DMS53 (cell line): ENCODE measurements at regions not wholly inside any gene's neighbourhood (a gene's known extent, or its start where the extent isn't known, plus 50 kb on each side); places are given as distances from the start of the nearest gene placed in this dataset.

Experiments used
- DNase-seq: peaks from one replicate; lab custom pipeline; 2025; lab: John Stamatoyannopoulos, UW

DNA sequence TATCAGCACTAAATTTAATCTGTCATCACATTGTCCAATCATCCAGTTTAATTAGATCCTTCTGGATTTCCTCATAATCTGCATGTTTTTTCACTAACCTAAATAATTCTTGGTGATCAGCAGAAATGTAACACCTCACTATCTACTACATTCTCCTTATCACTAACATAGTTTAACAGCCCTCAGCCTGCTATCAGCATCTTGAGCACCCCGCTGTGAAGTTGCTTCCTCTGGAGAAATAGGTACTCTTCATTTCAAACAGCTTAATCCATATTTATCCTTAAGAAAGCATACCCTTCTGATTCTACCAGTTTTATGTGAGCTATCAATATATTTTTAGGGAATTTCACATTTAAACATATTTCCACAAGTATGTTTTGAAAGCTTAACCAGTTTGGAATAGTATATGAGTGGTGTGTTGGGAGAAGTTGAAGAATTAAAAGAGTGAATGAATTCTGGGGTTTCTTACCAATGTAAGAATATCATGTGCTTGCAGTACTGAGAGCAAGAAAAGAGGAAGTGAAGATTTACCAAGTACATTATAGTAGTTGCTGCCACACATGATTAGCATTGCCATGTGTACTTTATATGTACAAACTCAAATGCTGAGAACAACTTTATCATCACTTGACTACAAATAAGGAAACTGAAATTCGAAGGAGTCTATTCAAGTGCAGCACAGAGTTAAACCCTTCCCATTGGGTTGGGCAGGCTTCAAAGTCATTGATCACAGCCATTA is 771.1 kb upstream of the ADGRL4 start:
- DNase-seq, result no peak

DNA sequence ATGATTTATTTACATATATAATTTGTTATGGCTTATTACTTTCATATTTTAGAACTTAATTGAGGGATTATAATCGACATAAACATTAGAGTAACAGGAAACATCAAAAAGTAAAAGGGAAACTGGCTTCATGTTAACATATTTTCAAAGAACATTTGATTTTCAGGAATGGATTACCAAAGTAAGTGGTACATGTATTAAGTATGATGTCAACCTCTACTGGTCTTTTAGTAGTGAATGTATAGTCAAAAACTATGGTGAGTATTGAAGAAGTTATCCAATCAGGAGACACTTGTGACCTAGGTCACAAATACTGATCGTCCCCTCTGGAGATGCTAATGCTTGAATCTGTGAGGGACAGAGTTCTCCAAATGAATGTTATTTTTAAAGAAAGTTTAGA is 768.9 kb upstream of the ADGRL4 start:
- DNase-seq, result no peak

DNA sequence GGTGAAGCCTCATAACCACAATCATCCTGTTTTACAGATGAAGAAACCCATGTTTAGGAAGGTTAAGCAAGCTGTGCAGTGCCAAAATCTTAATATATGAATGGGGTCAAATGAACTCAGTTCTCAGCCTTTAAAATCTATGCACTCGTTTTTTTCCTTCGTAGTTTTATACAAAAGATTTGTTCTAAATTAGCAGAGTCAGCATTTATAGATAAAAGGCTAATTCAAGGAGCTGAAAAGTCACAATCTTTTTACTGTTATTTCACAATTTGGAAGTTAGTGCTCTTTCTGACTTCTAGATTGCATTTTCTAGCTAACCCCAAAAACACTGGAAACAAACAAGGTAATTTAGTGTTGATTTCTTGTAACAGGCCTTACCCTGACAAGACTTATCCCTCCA is 766.9 kb upstream of the ADGRL4 start:
- DNase-seq, result no peak

DNA sequence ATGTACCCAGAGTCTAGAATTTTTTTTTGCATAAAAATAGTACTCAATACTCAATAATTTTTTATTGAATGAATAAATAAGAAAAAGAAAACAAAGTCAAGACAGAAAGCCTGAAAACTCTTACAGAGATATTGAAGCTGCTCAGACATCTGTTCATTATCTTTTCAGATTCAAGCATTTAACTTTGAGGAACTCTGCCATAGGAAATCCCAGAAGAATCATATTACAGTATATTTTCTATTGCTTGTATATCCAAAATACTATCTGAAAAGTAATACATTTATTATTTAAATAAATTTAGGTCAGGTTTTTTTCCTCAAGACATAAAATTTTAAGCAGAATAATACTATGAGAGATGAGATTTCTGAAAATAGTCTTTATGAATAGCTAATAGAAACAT is 755.9 kb upstream of the ADGRL4 start:
- no peak for DNase-seq

DNA sequence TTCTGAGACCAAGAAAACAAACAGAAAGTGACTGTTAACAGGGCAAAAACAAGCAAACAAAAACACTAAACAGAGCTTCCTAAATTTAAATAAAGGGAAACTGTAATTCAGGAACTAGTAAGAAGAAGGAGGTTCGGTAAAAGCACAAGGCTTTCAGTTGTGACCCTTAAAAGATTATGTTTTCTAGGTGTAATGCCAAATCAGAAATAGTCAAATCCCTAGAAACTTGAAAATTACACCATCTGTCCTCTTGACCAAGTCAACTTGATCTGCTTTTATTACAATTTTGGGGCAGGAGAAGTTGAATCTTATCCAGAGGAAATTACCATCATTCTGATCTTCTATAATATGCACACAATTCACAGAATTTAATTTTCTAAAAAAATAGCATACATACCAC is 754.0 kb upstream of the ADGRL4 start:
- DNase-seq, result no peak

DNA sequence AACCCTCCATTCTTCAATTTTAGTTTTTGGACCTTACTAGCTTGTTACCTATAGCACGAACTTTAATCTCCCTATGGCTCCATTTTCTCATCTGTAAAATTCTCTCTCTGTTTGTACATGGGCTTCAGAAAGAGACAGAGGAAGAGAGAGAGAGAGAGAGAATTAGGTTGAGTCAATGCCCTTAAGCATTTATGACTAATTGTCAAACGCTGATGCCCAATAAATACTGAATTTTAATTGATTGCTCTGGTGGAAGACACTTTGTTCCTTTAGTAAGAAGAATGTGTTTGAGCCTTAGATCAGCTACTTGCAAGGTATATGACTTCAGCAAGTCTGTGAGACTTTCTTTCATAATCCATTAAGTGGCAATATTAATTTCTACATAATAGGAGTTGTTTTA is 743.1 kb upstream of the ADGRL4 start:
- no peak for DNase-seq

DNA sequence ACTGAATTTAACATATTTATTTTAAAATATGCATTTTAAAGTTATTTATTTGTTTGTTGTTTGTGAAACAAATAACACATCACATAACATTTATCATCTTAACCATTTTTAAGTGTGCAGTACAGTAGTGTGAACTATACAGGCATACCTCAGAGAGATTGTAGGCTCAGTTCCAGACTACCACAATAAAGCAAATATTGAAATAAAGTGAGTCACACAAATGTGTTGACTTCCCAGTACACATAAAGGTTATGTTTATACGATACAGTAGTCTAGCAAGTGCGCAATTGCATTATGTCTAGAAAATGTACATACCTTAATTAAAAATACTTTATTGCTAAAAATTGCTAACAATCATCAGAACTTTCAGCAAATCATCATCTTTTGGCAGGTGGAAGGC is 739.4 kb upstream of the ADGRL4 start:
- DNase-seq, result peak; percentile 94

DNA sequence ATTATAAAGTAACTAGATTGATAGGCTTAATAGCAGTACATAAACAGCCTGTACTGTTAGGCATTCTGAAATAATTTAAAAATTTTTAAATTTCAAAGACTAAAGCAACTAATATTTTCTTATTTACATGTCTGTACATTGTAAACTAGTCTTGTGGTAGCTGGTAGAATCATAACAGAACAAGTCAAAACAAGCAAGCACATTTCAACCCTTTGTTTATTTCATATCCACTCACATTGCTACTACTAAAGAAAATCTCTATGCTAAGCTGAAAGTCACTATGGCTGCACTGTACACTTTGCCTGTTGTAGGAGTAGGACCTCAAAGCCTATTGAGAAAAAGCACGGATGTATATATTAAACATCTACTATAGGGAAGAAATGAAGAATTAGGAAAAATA is 738.2 kb upstream of the ADGRL4 start:
- DNase-seq, result peak; percentile 14

DNA sequence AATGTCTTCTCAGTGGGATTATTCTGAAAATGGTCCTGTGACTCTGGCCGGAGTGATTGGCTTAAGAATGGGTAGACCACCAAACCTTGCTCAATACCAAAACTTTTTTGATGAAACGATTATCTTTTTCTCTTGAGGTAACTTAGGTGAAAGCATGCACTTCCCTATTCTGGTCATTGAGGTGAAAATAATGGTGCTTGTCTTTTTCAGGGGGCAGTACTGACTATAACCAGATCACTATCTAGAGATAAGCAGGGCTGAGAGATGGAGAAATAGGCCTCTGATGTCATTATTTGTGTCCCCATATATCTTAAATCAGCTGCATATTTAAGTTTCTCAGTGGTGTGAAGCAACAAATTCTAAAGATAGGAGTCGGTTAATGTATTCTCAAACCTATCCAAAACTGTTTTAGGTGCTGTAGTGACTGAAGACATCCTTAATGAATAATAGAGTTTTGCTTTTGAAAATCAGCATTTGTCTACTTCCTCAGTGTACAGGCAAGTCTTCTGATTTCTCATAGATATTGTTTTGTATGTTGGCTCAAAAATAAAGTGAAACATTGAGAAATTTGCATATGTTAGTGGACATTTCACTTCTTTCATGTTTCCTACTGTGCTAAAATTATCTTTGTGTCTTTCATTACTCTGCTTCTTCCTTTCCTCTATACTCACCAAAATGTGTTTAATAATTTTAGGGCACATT is 735.3 kb upstream of the ADGRL4 start:
- DNase-seq, result no peak

DNA sequence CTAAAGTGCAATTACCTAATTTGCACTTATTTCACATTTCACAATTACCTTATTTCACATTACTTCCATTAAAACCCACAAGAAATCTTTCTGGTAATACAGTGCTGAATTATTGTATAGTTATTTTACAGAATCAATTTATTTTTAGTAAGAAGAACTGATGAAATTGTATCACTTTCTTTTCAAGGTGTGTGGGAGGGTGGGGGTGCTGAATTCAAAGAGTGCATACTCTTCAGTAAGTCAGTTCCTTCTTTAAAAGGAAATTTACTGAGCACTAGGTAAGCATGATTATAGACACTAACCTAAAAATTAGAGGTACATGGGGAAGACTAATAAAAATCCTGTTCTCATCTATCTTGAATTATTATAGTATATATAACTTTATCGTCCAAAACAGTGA is 731.6 kb upstream of the ADGRL4 start:
- DNase-seq, result no peak

DNA sequence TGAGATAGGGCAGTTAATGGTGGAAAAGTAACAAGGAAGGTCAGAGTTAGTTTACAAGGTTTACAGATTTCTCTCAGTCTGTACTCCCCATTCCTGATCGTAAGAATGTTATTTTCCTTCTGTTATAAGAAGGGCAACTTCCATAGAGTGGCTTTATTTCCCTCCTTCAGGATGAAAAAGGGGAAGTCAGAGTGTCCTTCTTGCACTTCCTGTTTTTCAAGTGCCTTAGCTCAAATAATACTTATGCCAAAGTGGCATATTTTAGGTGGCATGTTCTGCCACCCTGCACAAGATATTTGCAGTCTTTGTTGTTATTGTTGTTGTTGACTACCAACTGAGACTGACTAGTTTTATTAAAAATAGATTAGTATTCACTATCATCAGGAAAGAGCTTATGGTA is 730.7 kb upstream of the ADGRL4 start:
- DNase-seq, result peak; percentile 11

DNA sequence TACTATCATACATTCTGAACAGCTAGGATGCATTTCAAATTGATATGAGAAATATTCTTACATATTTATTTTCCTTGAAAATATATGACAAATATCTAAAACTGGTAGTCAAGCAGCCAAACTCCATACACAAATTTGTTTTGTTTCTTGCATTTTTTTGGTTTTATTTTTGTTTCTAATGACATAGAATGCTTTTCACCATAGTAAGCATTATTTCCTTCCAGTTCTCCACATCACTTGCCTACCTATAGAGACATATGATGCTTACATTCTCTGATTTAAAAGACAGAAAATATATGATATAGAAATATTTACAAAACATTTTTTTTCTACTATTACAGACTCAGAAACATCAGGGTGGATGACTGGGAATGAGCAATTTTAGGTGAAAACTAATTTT is 726.4 kb upstream of the ADGRL4 start:
- DNase-seq, result no peak

DNA sequence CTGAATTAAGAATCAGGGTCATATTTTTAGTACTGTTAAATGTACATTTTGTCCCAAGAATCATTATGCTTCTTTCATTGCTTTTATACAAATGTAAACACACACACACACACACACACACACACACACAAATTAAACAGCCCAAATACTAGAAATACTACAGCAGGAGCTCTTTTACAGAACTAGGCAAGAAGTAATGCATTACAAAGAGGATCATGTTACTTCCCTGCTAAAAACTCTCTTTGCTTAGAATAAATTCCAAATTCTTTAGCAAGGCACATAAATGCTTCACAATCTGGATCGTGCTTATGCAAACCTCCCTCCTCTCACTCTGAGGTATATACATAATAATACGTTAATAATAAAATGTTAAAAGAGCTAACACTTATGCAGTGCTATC is 720.4 kb upstream of the ADGRL4 start:
- no peak for DNase-seq

DNA sequence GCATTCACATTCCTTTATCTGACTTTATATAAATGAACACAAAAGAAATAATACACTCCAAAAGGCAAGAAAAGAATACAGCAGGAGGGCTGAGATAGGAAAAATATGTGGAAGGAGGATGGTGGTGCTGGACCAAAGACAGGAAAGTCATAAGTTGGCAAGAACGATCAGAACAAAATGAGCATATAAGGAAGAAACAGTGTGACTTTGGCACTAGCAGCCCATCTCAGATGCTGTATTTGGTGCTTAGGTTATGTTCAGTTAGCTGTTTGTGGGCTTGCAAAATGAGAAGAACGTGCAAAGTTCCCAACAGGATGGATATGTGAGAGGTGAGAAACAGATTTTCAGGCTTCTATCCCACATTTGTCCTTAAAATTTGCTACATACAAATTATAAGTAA is 719.8 kb upstream of the ADGRL4 start:
- DNase-seq, result no peak

DNA sequence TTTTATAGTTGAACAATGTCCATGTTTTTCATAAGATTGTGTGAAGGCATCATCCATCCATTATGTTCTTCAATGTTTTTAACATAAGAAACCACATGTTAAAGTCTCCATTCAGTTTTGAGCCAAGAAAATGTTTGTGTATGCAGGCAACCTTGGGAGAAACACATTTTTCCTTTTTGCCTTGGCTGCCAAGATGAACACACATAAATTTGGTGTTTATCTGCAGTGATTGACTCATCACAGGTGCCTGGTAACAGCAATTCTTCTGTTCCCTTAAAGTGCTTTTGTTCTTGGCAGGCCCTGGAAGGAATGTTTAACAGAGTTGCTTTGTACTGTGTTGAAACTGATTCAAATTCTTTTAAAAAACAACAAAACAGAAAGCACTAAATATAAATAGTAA is 709.9 kb upstream of the ADGRL4 start:
- DNase-seq, result peak; percentile 29

DNA sequence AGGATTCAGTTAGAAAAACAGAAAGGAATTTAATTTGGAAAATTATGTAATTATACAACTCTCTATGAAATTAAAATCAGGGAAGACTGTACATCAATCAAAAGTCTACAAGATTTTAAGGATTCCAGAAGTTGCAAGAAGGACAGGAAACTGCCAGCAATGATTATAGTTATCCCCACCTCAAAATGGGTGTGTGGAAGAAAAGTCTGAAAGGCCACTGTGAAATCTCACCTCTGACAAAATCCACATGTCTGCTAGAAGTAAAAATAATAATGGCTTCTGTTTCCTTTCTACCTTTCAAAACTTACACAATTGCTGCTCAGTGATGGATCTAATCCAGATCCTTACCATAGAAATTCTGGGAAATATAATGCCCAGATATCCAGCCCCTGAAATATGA is 708.1 kb upstream of the ADGRL4 start:
- DNase-seq, result no peak

DNA sequence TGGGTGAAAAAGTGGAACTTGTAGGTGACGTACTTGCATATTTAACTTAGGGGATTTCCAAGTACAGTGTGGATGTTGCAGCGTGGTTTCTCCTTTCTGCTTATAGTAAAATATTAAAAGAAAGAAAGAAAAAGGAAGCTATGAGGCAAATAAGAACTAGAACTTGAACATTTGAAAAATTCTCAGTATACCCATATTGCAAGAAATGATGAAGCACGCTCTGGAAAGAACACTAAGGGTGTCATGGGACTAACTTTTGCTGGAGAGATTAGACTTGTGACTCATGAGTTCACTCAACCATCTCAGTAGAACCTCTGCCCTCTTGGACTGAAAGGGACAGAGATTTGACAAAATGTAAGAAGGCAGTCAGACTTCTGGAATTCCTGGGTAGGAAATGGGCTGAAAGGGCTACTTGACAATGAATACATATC is 704.5 kb upstream of the ADGRL4 start:
- no peak for DNase-seq

DNA sequence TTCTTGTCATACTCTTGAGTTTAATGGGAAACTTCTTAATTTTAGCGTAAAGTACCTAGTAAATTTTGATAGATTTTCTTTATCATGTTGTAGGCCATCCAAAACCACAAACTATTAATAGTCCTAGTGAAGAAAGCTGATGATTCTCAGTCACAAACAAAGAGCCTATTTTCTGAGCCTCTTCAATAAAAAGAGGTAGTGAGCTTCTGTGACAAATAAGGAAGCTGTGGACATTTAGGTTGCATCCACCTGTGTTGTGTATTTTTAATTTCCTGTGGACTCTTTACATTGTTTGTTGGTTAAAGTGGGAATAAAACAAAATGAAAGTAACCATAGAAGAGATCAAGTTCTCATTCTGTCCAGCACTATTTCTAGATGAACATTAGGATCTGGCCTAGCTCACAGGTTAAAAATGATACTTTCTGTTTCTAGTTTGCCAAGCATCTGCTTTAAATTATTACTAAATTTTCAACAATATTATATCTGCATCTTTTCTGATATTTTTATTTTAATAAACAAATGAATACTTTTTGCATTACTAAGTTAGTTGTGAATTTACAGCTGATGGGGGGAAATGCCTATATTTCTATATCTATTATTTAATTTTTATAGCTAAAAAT is 702.2 kb upstream of the ADGRL4 start:
- no peak for DNase-seq

DNA sequence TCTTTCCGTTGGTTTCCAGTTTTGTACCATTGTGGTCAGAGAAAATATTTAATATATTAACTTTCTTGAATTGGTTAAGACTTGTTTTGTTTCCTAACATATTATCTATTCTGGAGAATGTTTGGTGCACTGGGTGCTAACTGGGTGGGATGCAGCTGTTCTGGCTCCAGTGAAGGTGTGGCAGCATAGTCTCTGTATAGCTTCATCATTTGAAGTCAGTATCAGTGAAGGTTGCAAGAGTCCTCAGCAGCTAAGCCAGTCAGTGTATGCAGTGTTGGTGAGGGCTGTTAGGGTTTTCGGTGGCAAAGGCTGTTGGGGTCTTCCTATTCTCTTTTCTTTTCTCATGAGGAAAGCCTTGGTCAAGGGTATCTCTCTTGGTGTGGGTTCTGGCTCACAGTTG is 698.7 kb upstream of the ADGRL4 start:
- no peak for DNase-seq

DNA sequence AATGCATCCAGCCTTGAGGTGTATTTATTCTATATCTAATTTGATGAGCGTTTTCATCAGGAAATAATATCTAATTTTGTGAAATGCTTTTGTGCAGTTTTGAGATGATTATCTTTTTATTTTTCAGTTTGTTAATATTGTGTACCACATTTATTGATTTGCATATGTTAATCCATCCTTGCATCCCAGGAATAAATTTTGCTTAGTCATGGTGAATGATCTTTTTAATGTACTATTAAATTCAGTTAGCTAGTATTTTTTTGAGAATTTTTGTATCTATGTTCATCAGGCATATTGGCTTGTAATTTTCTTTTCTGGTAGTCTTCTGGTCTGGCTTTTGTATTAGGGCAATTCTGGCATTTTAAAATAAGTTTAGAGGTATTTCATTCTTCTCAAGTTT is 697.5 kb upstream of the ADGRL4 start:
- DNase-seq, result no peak

DNA sequence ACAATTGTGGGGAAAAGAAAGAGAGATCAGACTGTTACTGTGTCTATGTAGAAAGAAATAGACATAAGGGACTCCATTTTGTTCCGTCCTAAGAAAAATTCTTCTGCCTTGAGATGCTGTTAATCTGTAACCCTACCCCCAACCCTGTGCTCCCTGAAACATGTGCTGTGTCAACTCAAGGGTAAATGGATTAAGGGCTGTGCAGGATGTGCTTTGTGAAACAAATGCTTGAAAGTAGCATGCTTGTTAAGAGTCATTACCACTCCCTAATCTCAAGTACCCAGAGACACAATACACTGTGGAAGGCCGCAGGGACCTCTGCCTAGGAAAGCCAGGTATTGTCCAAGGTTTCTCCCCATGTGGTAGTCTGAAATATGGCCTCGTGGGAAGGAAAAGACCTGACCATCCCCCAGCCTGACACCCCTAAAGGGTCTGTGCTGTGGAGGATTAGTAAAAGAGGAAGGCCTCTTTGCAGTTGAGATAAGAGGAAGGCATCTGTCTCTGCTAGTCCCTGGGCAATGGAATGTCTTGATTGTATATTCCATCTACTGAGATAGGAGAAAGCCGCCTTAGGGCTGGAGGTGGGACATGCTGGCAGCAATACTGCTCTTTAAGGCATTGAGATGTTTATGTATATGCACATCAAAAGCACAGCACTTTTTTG is 695.9 kb upstream of the ADGRL4 start:
- DNase-seq, result peak; percentile 24

DNA sequence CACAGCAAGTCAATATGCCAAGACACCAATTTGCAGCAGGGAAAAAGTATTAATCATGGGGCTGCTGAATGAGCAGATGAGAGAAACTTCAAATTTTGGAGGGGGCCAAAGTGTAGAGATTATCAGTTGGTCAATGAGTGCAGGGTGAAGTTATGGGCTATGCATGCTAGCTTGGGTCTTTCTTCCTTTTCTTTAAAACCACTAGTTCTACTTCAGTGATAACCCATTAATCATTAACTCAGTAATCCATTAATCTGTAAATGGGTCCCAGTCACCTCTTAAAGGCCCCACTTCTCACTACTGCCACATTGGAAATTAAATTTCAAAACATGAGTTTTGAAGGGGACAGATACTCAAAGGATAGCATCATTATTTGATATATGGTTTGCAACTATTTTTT is 688.6 kb upstream of the ADGRL4 start:
- peak; percentile 52 for DNase-seq

DNA sequence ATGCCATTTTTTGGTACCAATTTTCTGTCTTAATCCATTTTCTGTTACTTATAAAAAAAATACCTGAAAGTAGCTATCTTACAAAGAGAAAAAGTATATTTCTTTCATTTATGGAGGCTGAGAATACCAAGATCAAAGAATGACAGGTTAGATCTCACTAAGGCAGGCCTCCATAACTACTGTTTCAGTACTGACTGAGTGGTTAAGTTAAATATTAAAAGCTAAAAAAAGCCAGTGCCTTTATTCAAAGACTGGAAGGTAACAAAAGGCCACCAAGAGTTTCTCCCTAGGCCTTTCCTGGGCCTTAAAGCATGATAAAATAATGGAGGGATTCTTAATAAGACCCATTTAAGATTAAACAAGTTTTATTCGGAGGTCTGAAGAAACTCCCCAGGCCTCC is 687.7 kb upstream of the ADGRL4 start:
- DNase-seq, result no peak
